Right atrium auricular region (tissue), 2 donors: ENCODE measurements at regions not wholly inside any gene's neighbourhood (a gene's known extent, or its start where the extent isn't known, plus 50 kb on each side); places are given as distances from the start of the nearest gene placed in this dataset.

Experiments used
- DNase-seq: peaks from one replicate; pipeline ENCODE4 v3.0.0-alpha.2; 2019; ENCODE audit warnings: low spot score
- H3K27ac ChIP-seq, 2 donors: fragments of 200-600 bp; sonication (generic); 1 replicate in 1 of 2; 2 replicates in 1 of 2; pipeline ENCODE4 v1.5.1; 2016 to 2019
- H3K27me3 ChIP-seq, 2 donors: fragments of 200-600 bp; sonication (generic); one replicate each; pipeline versions ENCODE4 v1.5.1 to v1.6.0; 2017 to 2019
- H3K36me3 ChIP-seq: fragments of 200-600 bp; sonication (generic); one replicate; pipeline ENCODE4 v1.5.1; 2016
- H3K4me1 ChIP-seq, 2 donors: fragments of 200-600 bp; sonication (generic); one replicate each; pipeline versions ENCODE4 v1.5.1 to v1.6.0; 2017 to 2019
- H3K4me3 ChIP-seq, 2 donors: fragments of 200-600 bp; sonication (generic); 1 replicate in 1 of 2; 2 replicates in 1 of 2; pipeline ENCODE4 v1.5.1; 2017 to 2019; ENCODE audit warnings: mild to moderate bottlenecking in 1 of 2, moderate library complexity in 1 of 2
- H3K9me3 ChIP-seq, 2 donors: fragments of 200-600 bp; sonication (generic); one replicate each; pipeline ENCODE4 v1.5.1; 2019
- TF ChIP-seq, protein P1 (sequence below), 2 donors: fragments of 200-600 bp; sonication (generic); IDR thresholded peaks; one replicate each; pipeline ENCODE4 v1.5.1; 2019; ENCODE audit warnings: antibody characterized with exemption in 2 of 2

- Histone ChIP-seq H3K36me3 (no peaks in the 10 kb centered on the region), H3K27ac (no peak overlapping the region), H3K4me3 (no peak overlapping the region), H3K27me3 (no peaks in the 10 kb centered on the region), H3K4me1 (no peaks in the 10 kb centered on the region), H3K9me3 (no peaks in the 10 kb centered on the region)
- no peak for DNase-seq
- TF ChIP-seq, protein P1, sequence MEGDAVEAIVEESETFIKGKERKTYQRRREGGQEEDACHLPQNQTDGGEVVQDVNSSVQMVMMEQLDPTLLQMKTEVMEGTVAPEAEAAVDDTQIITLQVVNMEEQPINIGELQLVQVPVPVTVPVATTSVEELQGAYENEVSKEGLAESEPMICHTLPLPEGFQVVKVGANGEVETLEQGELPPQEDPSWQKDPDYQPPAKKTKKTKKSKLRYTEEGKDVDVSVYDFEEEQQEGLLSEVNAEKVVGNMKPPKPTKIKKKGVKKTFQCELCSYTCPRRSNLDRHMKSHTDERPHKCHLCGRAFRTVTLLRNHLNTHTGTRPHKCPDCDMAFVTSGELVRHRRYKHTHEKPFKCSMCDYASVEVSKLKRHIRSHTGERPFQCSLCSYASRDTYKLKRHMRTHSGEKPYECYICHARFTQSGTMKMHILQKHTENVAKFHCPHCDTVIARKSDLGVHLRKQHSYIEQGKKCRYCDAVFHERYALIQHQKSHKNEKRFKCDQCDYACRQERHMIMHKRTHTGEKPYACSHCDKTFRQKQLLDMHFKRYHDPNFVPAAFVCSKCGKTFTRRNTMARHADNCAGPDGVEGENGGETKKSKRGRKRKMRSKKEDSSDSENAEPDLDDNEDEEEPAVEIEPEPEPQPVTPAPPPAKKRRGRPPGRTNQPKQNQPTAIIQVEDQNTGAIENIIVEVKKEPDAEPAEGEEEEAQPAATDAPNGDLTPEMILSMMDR (IDR thresholded peaks at IDR 0.05), result no peak
Measured at GRCh38 chr1:70847013-70847412, 200.6 kb downstream of the PTGER3 start.

DNA sequence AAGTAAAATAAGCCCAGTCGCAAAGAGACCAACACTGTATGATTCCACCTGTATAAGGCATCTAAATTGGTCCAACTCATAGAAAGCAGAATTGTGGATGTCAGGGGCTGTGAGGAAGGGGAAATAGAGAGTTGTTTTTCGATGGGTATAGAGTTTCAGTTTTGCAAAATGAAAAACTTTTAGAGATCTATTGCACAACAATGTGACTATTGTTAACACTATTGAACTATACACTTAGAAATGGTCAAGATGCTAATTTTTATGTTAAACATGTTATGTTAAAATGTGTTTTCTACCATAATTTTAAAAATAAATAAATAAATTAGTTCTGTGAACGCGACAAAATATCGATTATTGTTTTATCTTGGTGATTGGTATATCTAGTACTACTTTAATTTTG lies 192.4 kb downstream of the PTGER3 start:
- H3K27ac ChIP-seq, result no peak overlapping the region
- TF ChIP-seq, protein P1 (IDR thresholded peaks at IDR 0.05), result no peak

DNA sequence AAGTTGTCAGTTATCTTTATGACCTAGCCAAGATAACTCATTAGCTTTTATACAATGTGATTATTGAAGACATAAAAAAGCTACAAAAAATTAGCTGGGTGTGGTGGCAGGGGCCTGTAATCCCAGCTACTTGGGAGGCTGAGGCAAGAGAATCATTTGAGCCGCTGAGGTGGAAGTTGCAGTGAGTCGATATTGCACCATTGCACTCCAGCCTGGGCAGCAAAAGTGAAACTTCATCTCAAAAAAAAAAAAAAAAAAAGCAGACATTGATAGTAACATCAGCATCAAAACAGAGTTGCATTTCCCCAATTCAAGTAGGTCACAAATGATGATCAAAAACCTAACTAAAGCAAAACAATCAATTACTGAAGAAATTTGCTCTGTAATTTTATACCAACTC lies 191.4 kb downstream of the PTGER3 start:
- no peaks in the 10 kb centered on the region for H3K4me1 ChIP-seq
- no peak overlapping the region for H3K27ac ChIP-seq
- TF ChIP-seq, protein P1 (IDR thresholded peaks at IDR 0.05), result no peak
- H3K36me3 ChIP-seq, result no peaks in the 10 kb centered on the region
- no peaks in the 10 kb centered on the region for H3K27me3 ChIP-seq
- H3K4me3 ChIP-seq, result no peak overlapping the region
- no peaks in the 10 kb centered on the region for H3K9me3 ChIP-seq
- no peak for DNase-seq

More for the DNA sequence above, 192.4 kb downstream of the PTGER3 start:
- H3K9me3 ChIP-seq, result no peaks in the 10 kb centered on the region
- H3K4me3 ChIP-seq, result no peak overlapping the region
- H3K27me3 ChIP-seq, result no peaks in the 10 kb centered on the region
- H3K36me3 ChIP-seq, result no peaks in the 10 kb centered on the region
- H3K4me1 ChIP-seq, result no peaks in the 10 kb centered on the region
- DNase-seq, result no peak

DNA sequence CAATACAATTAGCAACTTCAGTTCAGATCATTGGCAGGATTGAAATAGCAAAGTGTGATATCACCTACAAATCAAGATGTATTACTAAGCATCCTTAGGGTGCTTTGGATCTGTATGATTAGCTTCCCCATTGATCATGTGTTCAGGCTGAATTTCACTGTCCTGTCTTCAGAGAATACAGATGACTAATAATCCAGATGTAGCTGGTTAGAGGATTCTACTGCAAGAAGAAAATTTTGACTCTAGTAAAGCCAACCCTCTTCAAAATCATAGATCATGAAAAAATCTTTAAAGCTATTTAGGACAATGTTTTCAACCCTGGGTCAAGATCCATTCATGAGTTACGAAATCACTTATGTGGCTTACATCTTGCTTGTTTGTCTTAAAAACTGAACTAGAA lies 184.4 kb downstream of the PTGER3 start:
- no peak for DNase-seq
- no peaks in the 10 kb centered on the region for H3K36me3 ChIP-seq
- no peak overlapping the region for H3K4me3 ChIP-seq
- no peaks in the 10 kb centered on the region for H3K27me3 ChIP-seq
- H3K4me1 ChIP-seq, result no peaks in the 10 kb centered on the region
- no peaks in the 10 kb centered on the region for H3K9me3 ChIP-seq
- no peak overlapping the region for H3K27ac ChIP-seq
- TF ChIP-seq, protein P1 (IDR thresholded peaks at IDR 0.05), result no peak

- H3K9me3 ChIP-seq, result no peaks in the 10 kb centered on the region
- no peaks in the 10 kb centered on the region for H3K27me3 ChIP-seq
- H3K4me3 ChIP-seq, result no peak overlapping the region
- TF ChIP-seq, protein P1 (IDR thresholded peaks at IDR 0.05), result no peak
- no peaks in the 10 kb centered on the region for H3K4me1 ChIP-seq
- DNase-seq, result no peak
- no peaks in the 10 kb centered on the region for H3K36me3 ChIP-seq
- H3K27ac ChIP-seq, result no peak overlapping the region
Measured at GRCh38 chr1:70864302-70864701, 183.3 kb downstream of the PTGER3 start.

- no peaks in the 10 kb centered on the region for H3K9me3 ChIP-seq
- H3K27ac ChIP-seq, result no peak overlapping the region
- no peaks in the 10 kb centered on the region for H3K36me3 ChIP-seq
- TF ChIP-seq, protein P1 (IDR thresholded peaks at IDR 0.05), result no peak
- DNase-seq, result no peak
- H3K4me3 ChIP-seq, result no peak overlapping the region
- no peaks in the 10 kb centered on the region for H3K27me3 ChIP-seq
- no peaks in the 10 kb centered on the region for H3K4me1 ChIP-seq
Measured at GRCh38 chr1:70866542-70867264, 180.9 kb downstream of the PTGER3 start.
